ENCODE measurements at regions not wholly inside any gene's neighbourhood (a gene's known extent, or its start where the extent isn't known, plus 50 kb on each side); places are given as distances from the start of the nearest gene placed in this dataset.

- no peak for DNase-seq (ENCODE audit: low read depth)
These were observed 245.6 kb downstream of the SIPA1L2 start for GRCh38 chr1:232384171-232384883.

GRCh38 chr1:232383455-232384123 lies 246.3 kb downstream of the SIPA1L2 start:
- no peak for DNase-seq (ENCODE audit: low read depth)

GRCh38 chr1:232382671-232383070 lies 247.3 kb downstream of the SIPA1L2 start:
- DNase-seq (ENCODE audit: low read depth), result no peak

- DNase-seq (ENCODE audit: low read depth), result no peak
These were observed 248.4 kb downstream of the SIPA1L2 start for GRCh38 chr1:232381394-232382100.

- no peak for DNase-seq (ENCODE audit: low read depth)
These were observed 249.3 kb downstream of the SIPA1L2 start for GRCh38 chr1:232380596-232380995.

GRCh38 chr1:232380131-232380530 lies 249.8 kb downstream of the SIPA1L2 start:
- DNase-seq (ENCODE audit: low read depth), result no peak

- no peak for DNase-seq (ENCODE audit: low read depth)
These were observed 250.9 kb downstream of the SIPA1L2 start for GRCh38 chr1:232379063-232379434.

GRCh38 chr1:232378266-232379062 lies 251.5 kb downstream of the SIPA1L2 start:
- no peak for DNase-seq (ENCODE audit: low read depth)

- DNase-seq (ENCODE audit: low read depth), result peak; percentile 76
These were observed 252.5 kb downstream of the SIPA1L2 start for GRCh38 chr1:232377494-232377770.

- no peak for DNase-seq (ENCODE audit: low read depth)
These were observed 253.1 kb downstream of the SIPA1L2 start for GRCh38 chr1:232376632-232377493.

GRCh38 chr1:232372841-232373440 lies 257.0 kb downstream of the SIPA1L2 start:
- peak; percentile 23 for DNase-seq (ENCODE audit: low read depth)

- no peak for DNase-seq (ENCODE audit: low read depth)
These were observed 257.5 kb downstream of the SIPA1L2 start for GRCh38 chr1:232372431-232372830.

GRCh38 chr1:232369451-232370296 lies 260.3 kb downstream of the SIPA1L2 start:
- DNase-seq (ENCODE audit: low read depth), result peak; percentile 32

- no peak for DNase-seq (ENCODE audit: low read depth)
These were observed 261.1 kb downstream of the SIPA1L2 start for GRCh38 chr1:232368821-232369321.

GRCh38 chr1:232367293-232367692 lies 262.6 kb downstream of the SIPA1L2 start:
- peak; percentile 35 for DNase-seq (ENCODE audit: low read depth)

- DNase-seq (ENCODE audit: low read depth), result no peak
These were observed 265.1 kb downstream of the SIPA1L2 start for GRCh38 chr1:232364654-232365382.

GRCh38 chr1:232363008-232363407 lies 266.9 kb downstream of the SIPA1L2 start:
- no peak for DNase-seq (ENCODE audit: low read depth)

GRCh38 chr1:232357416-232357815 lies 272.5 kb downstream of the SIPA1L2 start:
- DNase-seq (ENCODE audit: low read depth), result no peak

All from HT1080 (cell line).